ENCODE measurements at regions not wholly inside any gene's neighbourhood (a gene's known extent, or its start where the extent isn't known, plus 50 kb on each side); places are given as distances from the start of the nearest gene placed in this dataset.

GRCh38 chr4:14392378-14392777 lies 609.9 kb upstream of the CPEB2 start:
- Histone ChIP-seq H3F3A (ENCODE audit: low read length, unreplicated experiment) (no peaks in the 10 kb centered on the region), H2AFZ (ENCODE audit: low read length) (no peak overlapping the region), H3K9me3 (ENCODE audit: low read length) (no peaks in the 10 kb centered on the region), H4K20me1 (ENCODE audit: low read length) (no peaks in the 10 kb centered on the region), H3K4me2 (ENCODE audit: low read length) (no peak overlapping the region), H3K4me3 (ENCODE audit: low read length) (no peak overlapping the region), H3K79me2 (ENCODE audit: low read length) (no peaks in the 10 kb centered on the region), H3K4me1 (ENCODE audit: insufficient read depth, low read length) (peaks cover 4% of the 10 kb centered on the region; the same call in 1 of the 2 replicates), H3K9me2 (replicated peaks; ENCODE audit: low read length) (no peaks in the 10 kb centered on the region), H3K36me3 (ENCODE audit: low read depth, low read length) (no peaks in the 10 kb centered on the region), H3K9ac (ENCODE audit: low read length) (no peak overlapping the region), H3K27me3 (ENCODE audit: low read length) (no peaks in the 10 kb centered on the region), H3K27ac (ENCODE audit: low read length) (no peak overlapping the region)
- CTCF ChIA-PET, result no interaction called here
- TF ChIP-seq CTCF (conservative IDR thresholded peaks at IDR 0.05; ENCODE audit: low read depth, low read length) (no peak), EZH2 (IDR thresholded peaks at IDR 0.05; ENCODE audit: low read length, unreplicated experiment) (no peak), EZH2phosphoT487 (IDR thresholded peaks at IDR 0.05; ENCODE audit: borderline replicate concordance, low read length) (no peak)
- POLR2A ChIA-PET (ENCODE audit: unreplicated experiment), result no interaction called here
- DNase-seq (no peak), ATAC-seq (no peak)
- BruUV-seq (replicated peaks), result no TSS peak
- intact Hi-C loops (cut with micrococcal nuclease), result no loop called here

DNA sequence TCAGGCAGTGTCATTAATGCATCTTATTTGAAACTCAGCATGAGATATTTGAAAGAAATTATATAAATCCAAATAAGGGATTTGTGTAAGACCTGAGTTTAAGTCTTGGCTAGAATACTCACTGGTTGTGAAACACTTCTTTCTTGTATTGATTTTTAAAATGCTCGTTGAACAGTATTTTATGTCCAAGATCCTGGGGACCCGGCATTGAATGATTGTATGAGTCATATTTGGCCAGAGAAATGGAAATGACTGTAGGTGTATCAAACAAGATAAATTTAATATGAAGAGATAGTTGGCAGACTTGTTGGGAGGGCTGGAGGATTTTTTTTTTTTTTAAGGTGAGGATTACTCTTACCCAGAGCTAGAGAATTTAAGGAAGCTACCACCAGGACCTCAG lies 606.1 kb upstream of the CPEB2 start:
- ChIA-PET CTCF (no interaction called here), POLR2A (ENCODE audit: unreplicated experiment) (no interaction called here)
- intact Hi-C loops (cut with micrococcal nuclease), result no loop called here
- Histone ChIP-seq H3K9me3 (ENCODE audit: low read length) (no peaks in the 10 kb centered on the region), H3K36me3 (ENCODE audit: low read depth, low read length) (no peaks in the 10 kb centered on the region), H3K4me3 (ENCODE audit: low read length) (no peak overlapping the region), H2AFZ (ENCODE audit: low read length) (no peak overlapping the region), H3K27ac (ENCODE audit: low read length) (no peak overlapping the region), H3K27me3 (ENCODE audit: low read length) (no peaks in the 10 kb centered on the region), H3K79me2 (ENCODE audit: low read length) (no peaks in the 10 kb centered on the region), H3F3A (ENCODE audit: low read length, unreplicated experiment) (no peaks in the 10 kb centered on the region), H3K9ac (ENCODE audit: low read length) (no peak overlapping the region), H3K9me2 (replicated peaks; ENCODE audit: low read length) (no peaks in the 10 kb centered on the region), H3K4me2 (ENCODE audit: low read length) (no peak overlapping the region), H4K20me1 (ENCODE audit: low read length) (no peaks in the 10 kb centered on the region), H3K4me1 (ENCODE audit: insufficient read depth, low read length) (peaks cover 4% of the 10 kb centered on the region; the same call in 1 of the 2 replicates)
- no TSS peak for BruUV-seq (replicated peaks)
- ATAC-seq (no peak), DNase-seq (peak; percentile 2)
- no peak for TF ChIP-seq EZH2 (IDR thresholded peaks at IDR 0.05; ENCODE audit: low read length, unreplicated experiment)
- TF ChIP-seq CTCF (conservative IDR thresholded peaks at IDR 0.05; ENCODE audit: low read depth, low read length), result no peak
- no peak for TF ChIP-seq EZH2phosphoT487 (IDR thresholded peaks at IDR 0.05; ENCODE audit: borderline replicate concordance, low read length)

DNA sequence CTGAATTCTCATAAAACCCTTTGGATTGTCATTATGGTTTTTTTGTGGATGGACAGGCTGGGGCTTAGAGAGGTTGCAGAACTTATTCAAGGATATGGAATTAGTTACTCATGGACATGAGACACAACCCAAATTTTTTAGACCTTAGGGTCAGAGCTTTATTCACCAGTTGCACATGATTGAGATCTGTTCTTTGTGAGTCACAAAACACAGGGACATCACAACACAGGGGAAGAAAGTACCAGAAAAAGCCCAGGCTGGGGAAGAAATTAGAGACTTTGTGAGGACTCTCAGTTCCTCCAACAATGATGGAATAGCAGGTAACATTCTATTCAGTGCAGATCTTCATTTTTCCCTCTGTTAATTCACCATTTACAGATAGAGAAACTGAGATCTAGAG lies 602.4 kb upstream of the CPEB2 start:
- CTCF ChIA-PET, result no interaction called here

More for the DNA sequence above, 602.4 kb upstream of the CPEB2 start:
- Histone ChIP-seq H3K9ac (ENCODE audit: low read length) (no peak overlapping the region), H4K20me1 (ENCODE audit: low read length) (no peaks in the 10 kb centered on the region), H3K4me1 (ENCODE audit: insufficient read depth, low read length) (peaks cover 4% of the 10 kb centered on the region; the same call in 1 of the 2 replicates), H2AFZ (ENCODE audit: low read length) (no peak overlapping the region), H3K4me3 (ENCODE audit: low read length) (no peak overlapping the region), H3K79me2 (ENCODE audit: low read length) (no peaks in the 10 kb centered on the region), H3K36me3 (ENCODE audit: low read depth, low read length) (no peaks in the 10 kb centered on the region), H3K9me2 (replicated peaks; ENCODE audit: low read length) (no peaks in the 10 kb centered on the region), H3K27me3 (ENCODE audit: low read length) (no peaks in the 10 kb centered on the region), H3K9me3 (ENCODE audit: low read length) (no peaks in the 10 kb centered on the region), H3K27ac (ENCODE audit: low read length) (no peak overlapping the region), H3K4me2 (ENCODE audit: low read length) (no peak overlapping the region), H3F3A (ENCODE audit: low read length, unreplicated experiment) (no peaks in the 10 kb centered on the region)
- ATAC-seq (no peak), DNase-seq (no peak)
- intact Hi-C loops (cut with micrococcal nuclease), result no loop called here
- BruUV-seq (replicated peaks), result no TSS peak
- TF ChIP-seq CTCF (conservative IDR thresholded peaks at IDR 0.05; ENCODE audit: low read depth, low read length), result no peak
- TF ChIP-seq EZH2phosphoT487 (IDR thresholded peaks at IDR 0.05; ENCODE audit: borderline replicate concordance, low read length), result no peak
- no peak for TF ChIP-seq EZH2 (IDR thresholded peaks at IDR 0.05; ENCODE audit: low read length, unreplicated experiment)
- POLR2A ChIA-PET (ENCODE audit: unreplicated experiment), result interaction anchor here (0.5 kb wide), 1 partner anchor 250 kb away, joined by 4 read pairs; no protein-coding TSS in a partner anchor
